ENCODE measurements at regions not wholly inside any gene's neighbourhood (a gene's known extent, or its start where the extent isn't known, plus 50 kb on each side); places are given as distances from the start of the nearest gene placed in this dataset.
"Not testable (repeated sequence)": the region's sequence is repeated elsewhere in the genome, so short reads cannot be mapped to it uniquely, and the experiment has no call there.

DNA sequence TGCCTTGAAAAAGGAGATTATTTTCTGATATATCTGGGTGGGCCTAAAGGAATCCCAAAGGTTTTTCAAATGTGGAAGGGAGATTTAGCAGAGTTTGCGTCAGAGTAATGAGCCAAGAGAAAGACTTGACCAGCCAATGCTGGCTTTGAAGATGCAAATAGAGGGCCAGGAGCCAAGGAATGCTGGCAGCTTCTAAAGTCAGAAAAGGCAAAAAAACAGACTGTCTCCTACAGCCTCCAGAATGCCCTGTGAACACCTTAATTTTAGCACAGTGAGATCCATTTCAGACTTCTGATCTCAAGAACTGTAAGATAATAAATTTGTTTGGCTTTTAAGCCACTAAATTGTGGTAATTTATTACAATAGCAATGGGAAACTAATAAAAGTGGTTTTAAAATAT, 122.6 kb upstream of the FREM1 start:
- DNase-seq = no peak

GRCh38 chr9:15021146-15021545, 110.9 kb upstream of the FREM1 start:
- no peak for DNase-seq

GRCh38 chr9:15018096-15018637, 107.9 kb upstream of the FREM1 start:
- DNase-seq = no peak

DNA sequence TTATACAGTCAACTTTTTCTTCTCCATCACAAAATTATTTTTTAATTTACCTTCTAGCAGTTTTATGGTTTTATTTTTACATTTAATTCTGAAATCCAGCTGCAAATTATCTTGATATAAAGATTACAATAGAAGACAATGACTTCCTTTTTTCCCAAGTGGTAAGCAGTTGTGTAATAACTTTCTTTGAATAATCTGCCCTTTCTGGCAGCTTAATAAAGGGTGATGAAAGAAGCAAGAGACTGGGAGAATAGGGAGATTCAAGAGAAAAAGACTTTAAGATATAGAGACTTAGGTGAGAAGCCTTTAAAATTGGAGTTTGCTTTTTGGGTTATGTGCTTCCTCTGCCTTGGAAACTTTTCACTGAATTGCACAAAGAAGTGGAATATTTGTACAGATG, 100.4 kb upstream of the FREM1 start:
- DNase-seq = no peak

DNA sequence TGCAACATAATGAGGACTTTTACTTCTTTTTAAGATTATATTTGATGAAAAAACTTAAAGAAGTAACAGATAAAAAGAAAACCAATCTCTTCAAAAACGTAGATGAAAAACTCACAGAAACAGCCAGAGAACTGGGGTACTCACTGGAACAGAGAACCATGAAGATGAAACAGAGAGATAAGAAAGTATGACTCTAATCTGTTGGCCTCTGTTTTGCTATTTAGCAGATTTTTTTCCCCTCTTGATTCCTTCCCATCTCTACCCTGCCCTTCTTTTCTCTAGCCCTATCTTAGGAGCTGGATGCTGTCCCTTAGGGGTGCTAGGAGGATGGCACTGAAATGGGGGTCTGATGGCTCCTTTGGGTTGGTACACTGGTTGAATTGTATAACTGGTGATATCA, 97.5 kb upstream of the FREM1 start:
- DNase-seq = no peak

DNA sequence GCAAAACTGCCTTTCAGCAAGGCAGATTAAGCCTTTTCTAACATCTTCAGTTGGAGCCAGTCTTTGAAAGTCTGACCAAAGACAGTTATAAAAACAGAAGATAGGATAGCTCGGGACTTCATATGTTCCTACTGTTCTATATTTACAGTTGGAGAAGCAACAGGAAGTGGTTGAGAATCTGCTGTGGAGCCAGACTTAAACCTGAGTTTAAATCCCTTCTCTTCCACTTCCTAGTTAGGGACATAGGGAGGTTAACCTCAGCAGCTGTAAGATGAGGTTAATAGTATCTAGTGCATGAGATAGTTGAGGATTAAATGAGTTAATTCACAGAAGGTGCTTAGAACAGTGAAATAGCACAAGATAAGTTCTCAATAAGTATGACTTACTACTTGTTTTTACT, 84.5 kb upstream of the FREM1 start:
- no peak for DNase-seq

- DNase-seq = no peak
Observed at GRCh38 chr9:14993901-14994554, 83.8 kb upstream of the FREM1 start.

DNA sequence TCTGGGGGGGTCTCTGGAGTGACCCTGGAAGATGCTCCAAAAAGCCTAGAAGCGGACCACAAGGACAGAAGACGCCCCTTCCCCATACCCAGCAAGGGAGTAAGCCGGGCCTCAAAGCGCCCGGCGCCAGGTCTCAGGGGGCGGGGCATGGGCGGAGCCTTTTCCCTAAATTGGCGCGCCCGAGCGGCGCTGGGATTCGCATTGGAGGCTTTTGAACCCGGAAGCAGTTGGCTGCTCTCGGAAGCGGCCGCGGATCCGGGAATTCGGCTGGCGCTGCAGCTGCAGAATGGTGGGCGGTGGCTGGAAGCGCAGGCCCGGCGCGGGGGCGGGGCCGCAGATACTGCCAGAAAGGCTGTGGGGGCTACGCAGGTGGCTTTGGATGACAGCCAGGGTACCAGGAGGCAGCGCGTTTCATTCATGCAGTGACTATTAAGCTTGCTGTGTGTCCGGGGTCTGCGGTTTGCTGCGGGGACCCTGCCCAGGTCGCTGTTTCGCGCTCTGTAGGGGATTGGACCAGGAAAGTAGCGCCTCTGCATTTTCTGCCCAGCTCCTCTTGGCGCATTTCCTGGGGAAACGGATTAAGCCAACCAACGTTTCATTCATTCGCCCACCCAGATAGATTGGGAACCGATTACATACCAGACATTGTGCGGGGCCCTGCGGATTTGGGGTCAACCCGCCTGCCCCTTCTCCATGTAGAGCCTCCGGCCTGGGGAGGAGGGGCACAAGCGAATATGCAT, 83.0 kb upstream of the FREM1 start:
- DNase-seq = peak; percentile 91

- DNase-seq = no peak
Observed at GRCh38 chr9:14992516-14992915, 82.3 kb upstream of the FREM1 start.

DNA sequence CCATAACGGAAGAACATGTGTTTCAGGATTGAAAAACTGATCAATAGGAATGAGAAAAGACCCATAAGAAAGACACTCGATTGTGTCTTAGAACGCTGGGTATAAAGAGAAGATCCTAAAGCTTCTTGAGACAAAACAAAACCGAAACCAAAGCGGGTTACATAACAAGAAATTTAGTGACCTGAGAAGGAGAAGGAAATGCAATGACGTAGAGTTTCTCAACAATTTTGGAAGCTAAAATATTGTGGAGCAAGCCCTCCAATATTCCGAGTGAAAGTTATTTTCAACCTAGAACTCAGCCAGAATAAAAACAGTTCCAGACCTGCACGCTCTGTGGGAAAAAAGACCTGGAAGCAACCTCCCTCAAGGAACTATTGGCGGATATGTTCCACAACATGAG, 81.9 kb upstream of the FREM1 start:
- no peak for DNase-seq

DNA sequence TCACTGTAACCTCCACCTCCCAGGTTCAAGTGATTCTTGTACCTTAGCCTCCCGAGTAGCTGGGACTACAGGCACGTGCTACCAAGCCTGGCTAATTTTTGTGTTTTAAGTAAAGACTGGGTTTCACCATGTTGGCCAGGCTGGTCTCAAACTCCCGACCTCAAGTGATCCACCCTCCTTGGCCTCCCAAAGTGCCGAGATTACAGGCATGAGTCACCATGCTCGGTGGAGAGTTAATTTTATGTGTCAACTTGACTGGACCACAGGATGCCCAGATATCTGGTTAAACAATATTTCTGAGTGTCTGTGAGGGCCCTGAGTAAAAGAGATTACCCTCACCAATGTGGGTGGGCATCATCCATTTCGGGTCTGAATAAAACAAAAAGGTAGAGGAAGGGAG, 80.4 kb upstream of the FREM1 start:
- not testable (repeated sequence) for DNase-seq

- no peak for DNase-seq
Observed at GRCh38 chr9:14989811-14990210, 79.6 kb upstream of the FREM1 start.

- not testable (repeated sequence) for DNase-seq
Observed at GRCh38 chr9:14989336-14989735, 79.1 kb upstream of the FREM1 start.

DNA sequence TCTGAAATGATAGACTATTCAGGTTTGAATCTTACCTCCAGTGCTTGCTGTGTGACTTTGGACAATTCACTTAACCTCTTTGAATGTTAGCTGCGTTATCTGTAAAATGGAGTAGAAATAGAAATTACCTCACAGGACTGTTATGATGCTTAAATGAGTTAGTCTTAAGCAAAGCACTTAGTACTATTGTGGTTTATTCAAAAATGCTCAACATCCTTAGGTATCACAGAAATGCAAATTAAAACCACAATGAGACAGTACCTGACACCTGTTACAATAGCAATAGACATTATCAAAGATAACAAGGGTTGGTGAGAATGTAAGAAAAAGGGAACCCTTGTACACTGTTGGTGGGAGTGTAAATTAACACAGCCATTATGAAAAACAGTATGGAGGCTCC, 77.6 kb upstream of the FREM1 start:
- DNase-seq = no peak

DNA sequence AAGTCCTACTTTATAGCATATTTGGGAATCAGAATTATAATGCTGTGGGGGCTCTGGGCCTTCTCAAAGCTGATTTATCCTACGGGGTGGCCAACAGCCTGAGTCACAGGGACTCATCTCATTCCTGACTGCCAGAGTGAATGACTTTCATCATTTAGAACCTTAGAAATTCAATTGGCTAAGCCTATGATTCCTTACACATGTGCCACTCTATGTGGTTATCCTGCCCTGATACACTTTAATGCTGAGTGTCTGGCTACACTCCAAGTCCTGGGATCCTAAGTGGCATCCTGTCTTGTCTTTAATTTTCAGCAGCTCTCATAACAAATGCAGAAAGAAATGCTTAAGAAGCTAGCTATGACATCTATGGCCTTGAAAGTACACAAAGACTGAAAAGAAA, 75.2 kb upstream of the FREM1 start:
- no peak for DNase-seq

DNA sequence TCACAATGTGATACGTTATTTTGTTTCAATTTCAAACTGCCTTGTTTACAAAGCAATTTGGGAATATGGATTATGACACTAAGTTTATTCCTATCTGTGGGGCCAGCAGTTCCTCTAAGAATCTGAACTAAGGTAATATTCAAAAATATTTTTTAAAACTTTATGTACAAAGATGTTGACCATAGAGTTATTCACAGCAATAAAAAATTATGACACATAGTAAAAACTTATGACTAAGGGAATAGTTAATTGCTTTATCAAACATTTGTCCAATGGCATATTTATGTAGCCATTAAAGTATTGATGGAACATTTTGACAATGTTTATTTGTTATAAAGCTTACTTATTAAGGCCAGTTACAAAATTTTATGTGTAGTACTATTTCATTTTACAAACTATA, 73.4 kb upstream of the FREM1 start:
- no peak for DNase-seq

DNA sequence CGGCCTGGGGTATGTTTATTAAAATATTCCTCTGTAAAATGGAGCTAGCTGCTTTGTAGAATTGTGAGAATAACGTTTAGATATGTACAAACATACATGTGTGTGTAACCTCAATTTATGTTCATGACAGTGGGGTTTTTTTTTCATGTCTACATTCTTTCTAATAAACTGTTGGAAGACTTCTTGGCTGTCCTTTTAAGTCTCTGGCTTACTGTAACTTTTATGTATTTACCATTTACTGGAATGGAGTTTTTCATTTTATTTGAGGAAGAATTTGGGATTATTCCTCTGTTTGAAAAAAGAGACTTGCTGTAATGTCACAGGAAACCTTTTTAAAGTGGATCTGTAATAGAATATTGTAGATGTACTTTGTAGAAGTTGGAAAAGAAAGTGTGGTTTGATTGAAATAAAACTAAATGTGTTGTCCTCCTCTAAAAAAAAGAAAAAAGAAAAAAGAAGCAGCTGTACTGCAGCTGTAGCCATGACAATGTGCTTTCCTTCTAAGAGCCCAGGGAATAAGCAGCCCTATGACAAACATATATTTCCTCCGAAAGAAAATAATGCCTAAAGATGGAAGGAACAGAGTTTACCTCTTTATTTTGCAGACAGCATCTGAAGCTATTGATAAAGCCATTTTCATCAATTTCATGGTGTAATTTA, 71.2 kb upstream of the FREM1 start:
- no peak for DNase-seq

GRCh38 chr9:14978022-14979000, 68.1 kb upstream of the FREM1 start:
- DNase-seq = no peak

DNA sequence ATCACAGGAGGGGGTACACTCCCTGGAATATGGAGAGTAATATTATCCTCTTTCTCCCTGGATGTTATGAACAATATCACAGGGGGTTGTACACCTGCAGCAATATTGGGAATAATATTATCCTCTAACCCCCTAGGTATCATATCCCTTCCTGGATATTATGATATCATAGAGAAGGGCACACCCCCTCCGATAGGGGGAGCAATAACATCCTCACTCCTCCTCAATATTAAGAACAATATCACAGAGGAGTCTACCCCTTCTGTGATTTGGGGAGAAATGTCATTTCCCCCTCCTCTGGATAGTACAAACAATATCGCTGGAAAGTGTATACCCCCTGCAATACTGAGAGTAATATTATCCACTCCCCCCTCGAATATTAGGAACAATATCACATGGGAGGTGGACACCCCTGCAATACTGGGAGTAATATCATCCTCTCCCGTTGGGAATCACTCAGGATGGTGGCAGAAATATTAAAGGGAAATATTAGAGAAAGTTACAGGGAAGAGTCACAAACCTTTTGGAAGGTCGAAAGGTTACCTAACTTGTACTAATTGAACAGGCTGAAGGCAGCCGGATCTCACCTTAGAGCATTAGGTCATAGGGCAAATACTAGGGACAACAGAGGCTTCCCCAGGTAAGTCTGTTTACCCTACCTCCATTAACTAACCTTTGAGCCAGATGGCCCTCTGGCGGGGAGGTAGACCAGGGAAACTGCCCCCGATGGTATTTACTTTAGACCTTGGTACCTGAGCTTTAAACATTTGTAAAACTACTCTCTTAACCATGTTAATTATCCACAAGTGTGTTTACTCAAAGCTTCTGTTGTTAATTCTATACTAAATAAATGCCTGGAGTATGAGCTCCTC, 57.5 kb upstream of the FREM1 start:
- no peak for DNase-seq

GRCh38 chr9:14962193-14962882, 52.1 kb upstream of the FREM1 start:
- no peak for DNase-seq

Measured in NCI-H510A (cell line).